ENCODE measurements at regions not wholly inside any gene's neighbourhood (a gene's known extent, or its start where the extent isn't known, plus 50 kb on each side); places are given as distances from the start of the nearest gene placed in this dataset.

DNA sequence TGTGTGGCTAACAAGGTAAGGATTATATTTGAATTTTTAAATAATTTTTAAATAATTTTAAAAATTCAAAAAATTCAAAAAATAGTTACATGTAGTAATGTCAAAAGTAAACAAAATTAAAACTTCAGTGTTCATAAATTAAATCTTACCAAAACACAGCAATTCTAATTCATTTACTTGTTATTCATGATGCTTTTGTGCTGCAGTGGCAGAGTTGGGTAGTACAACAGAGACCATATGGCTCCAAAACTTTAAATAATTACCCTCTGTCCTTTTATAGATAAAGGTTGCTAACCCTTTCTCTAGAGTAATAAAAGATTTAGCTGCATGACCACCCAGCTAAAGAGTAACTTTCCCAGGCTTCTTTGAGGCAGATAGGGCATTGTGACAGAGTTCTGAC lies 1355.6 kb downstream of the FSTL5 start:
- DNase-seq (ENCODE audit: low read depth, low spot score), result no peak
- H3K4me3 ChIP-seq, result no peak overlapping the region
- TF ChIP-seq POLR2AphosphoS5 (IDR thresholded peaks at IDR 0.05; ENCODE audit: borderline replicate concordance, low read depth, low read length), result no peak
- no peak for TF ChIP-seq FOXP2 (optimal IDR thresholded peaks at IDR 0.05; ENCODE audit: control extremely low read depth, extremely low read length, insufficient read depth)
- TF ChIP-seq EZH2 (IDR thresholded peaks at IDR 0.05), result no peak
- H3K27ac ChIP-seq, result no peak overlapping the region
- no peaks in the 10 kb centered on the region for H3K36me3 ChIP-seq (ENCODE audit: insufficient read depth, low read length)
- no peaks in the 10 kb centered on the region for H3K9me3 ChIP-seq (ENCODE audit: low read depth, low read length)
- no peak overlapping the region for H3K9ac ChIP-seq (ENCODE audit: insufficient read length)

DNA sequence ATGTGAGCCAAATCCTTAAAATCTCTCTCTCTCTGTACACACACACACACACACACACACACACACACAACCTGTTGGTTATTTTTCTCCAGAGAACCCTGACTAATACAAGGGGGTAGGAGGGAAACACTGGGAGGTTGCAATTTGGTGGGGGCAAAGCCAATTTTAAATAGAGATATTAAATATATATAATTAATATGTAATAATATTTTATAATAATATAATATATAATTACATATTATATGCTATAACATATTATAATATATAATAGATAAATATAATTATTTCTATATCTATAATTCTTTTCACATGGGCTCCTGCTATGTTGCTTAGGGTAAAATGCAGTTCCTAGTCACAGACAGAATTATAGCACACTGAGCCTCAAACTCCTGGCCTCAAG lies 1354.2 kb downstream of the FSTL5 start:
- H3K27ac ChIP-seq, result no peak overlapping the region

DNA sequence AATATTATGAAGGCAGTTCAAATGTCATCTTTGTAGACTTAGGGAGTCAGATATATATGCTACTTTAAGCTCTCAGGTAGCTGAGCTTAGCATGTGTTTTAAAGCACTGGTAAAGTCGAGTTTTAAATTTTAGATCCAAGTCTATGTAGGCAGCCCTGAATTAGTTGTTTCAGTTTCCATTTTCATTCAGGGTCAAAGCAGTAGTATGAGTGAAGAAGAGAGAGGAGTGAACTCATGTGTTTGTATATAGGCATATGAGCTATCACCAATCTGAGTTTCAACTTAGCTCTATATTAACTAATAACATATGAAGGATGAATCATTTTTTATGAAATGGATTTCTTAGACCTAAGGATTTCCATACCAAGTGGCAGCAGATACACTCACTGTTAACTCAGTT lies 1353.4 kb downstream of the FSTL5 start:
- no peaks in the 10 kb centered on the region for H3K9me3 ChIP-seq (ENCODE audit: low read depth, low read length)
- no peak overlapping the region for H3K9ac ChIP-seq (ENCODE audit: insufficient read length)
- DNase-seq (ENCODE audit: low read depth, low spot score), result no peak
- H3K36me3 ChIP-seq (ENCODE audit: insufficient read depth, low read length), result no peaks in the 10 kb centered on the region
- H3K4me3 ChIP-seq, result peak overlapping the region; percentile 36
- TF ChIP-seq POLR2AphosphoS5 (IDR thresholded peaks at IDR 0.05; ENCODE audit: borderline replicate concordance, low read depth, low read length) (no peak), EZH2 (IDR thresholded peaks at IDR 0.05) (no peak), FOXP2 (optimal IDR thresholded peaks at IDR 0.05; ENCODE audit: control extremely low read depth, extremely low read length, insufficient read depth) (no peak)
- H3K27ac ChIP-seq, result peak overlapping the region; percentile 76

More for the DNA sequence above, 1354.2 kb downstream of the FSTL5 start:
- Histone ChIP-seq H3K9ac (ENCODE audit: insufficient read length) (no peak overlapping the region), H3K4me3 (no peak overlapping the region), H3K36me3 (ENCODE audit: insufficient read depth, low read length) (no peaks in the 10 kb centered on the region), H3K9me3 (ENCODE audit: low read depth, low read length) (no peaks in the 10 kb centered on the region)
- no peak for DNase-seq (ENCODE audit: low read depth, low spot score)
- TF ChIP-seq FOXP2 (optimal IDR thresholded peaks at IDR 0.05; ENCODE audit: control extremely low read depth, extremely low read length, insufficient read depth) (no peak), EZH2 (IDR thresholded peaks at IDR 0.05) (no peak), POLR2AphosphoS5 (IDR thresholded peaks at IDR 0.05; ENCODE audit: borderline replicate concordance, low read depth, low read length) (no peak)

DNA sequence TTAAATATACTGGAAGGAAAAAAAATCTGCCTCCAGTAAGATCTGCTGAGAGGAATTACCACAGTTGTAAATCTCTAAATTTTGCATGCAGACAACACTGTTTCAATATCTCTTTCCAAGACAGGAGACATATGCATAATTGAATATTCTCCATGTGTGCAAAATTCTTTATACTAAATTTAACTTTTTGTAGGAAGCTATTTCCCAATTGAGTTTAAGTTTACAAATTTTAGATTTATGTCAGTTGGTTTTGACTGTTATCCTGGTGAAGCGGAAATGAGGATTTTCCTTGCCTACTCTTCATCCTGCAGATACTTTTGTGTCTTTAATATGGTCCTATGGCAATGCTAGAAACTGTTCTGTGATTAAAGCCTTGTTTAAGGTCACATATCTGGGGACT lies 1352.9 kb downstream of the FSTL5 start:
- Histone ChIP-seq H3K27ac (peak overlapping the region; percentile 76), H3K4me3 (peak overlapping the region; percentile 36), H3K36me3 (ENCODE audit: insufficient read depth, low read length) (no peaks in the 10 kb centered on the region), H3K9ac (ENCODE audit: insufficient read length) (no peak overlapping the region), H3K9me3 (ENCODE audit: low read depth, low read length) (no peaks in the 10 kb centered on the region)
- peak; percentile 75 for DNase-seq (ENCODE audit: low read depth, low spot score)
- TF ChIP-seq POLR2AphosphoS5 (IDR thresholded peaks at IDR 0.05; ENCODE audit: borderline replicate concordance, low read depth, low read length), result peak; percentile 37; the same call in 1 of the 2 replicates
- TF ChIP-seq FOXP2 (optimal IDR thresholded peaks at IDR 0.05; ENCODE audit: control extremely low read depth, extremely low read length, insufficient read depth), result no peak
- no peak for TF ChIP-seq EZH2 (IDR thresholded peaks at IDR 0.05)

DNA sequence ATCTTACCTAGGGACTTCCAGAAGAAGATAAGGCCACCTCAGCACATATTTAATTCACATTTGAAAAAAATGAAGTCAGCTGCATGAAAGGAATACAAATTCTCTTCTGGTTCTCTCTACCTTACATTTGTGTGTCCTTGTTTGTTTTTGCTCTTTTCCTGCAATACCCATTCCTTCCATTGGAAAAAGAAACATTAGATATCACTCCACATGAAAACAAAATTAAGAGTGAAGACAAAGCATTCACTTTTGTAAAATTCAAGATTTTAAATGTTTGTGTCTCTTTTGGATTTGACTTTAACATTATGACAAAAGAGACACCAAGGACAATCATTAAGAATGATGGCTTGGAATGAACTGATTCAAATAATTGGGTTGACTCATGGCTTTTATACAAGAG lies 1351.8 kb downstream of the FSTL5 start:
- DNase-seq (ENCODE audit: low read depth, low spot score), result no peak
- no peak overlapping the region for H3K4me3 ChIP-seq
- TF ChIP-seq EZH2 (IDR thresholded peaks at IDR 0.05) (no peak), FOXP2 (optimal IDR thresholded peaks at IDR 0.05; ENCODE audit: control extremely low read depth, extremely low read length, insufficient read depth) (no peak), POLR2AphosphoS5 (IDR thresholded peaks at IDR 0.05; ENCODE audit: borderline replicate concordance, low read depth, low read length) (no peak)
- H3K36me3 ChIP-seq (ENCODE audit: insufficient read depth, low read length), result no peaks in the 10 kb centered on the region
- no peak overlapping the region for H3K27ac ChIP-seq
- H3K9me3 ChIP-seq (ENCODE audit: low read depth, low read length), result no peaks in the 10 kb centered on the region
- no peak overlapping the region for H3K9ac ChIP-seq (ENCODE audit: insufficient read length)

DNA sequence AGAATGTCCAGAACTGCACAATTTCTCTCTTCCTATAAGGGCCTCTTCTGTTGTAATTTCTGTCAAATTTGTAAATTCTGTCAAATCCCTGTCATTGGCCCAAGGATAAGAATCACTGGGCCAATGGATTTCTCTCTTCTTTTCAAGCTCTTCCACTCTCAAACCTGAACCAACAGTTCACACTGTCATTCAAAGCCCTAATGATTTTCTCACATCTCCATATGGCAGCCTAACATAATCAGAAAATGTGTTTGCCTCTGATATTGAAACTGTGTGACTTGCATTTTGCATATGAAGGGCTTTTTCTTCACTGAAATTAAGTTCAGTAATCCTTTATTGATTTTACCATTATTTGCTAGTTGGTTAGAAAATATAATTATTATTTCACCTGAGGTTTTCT lies 1349.1 kb downstream of the FSTL5 start:
- no peak for TF ChIP-seq EZH2 (IDR thresholded peaks at IDR 0.05)
- no peak for TF ChIP-seq POLR2AphosphoS5 (IDR thresholded peaks at IDR 0.05; ENCODE audit: borderline replicate concordance, low read depth, low read length)
- no peak for TF ChIP-seq FOXP2 (optimal IDR thresholded peaks at IDR 0.05; ENCODE audit: control extremely low read depth, extremely low read length, insufficient read depth)
- DNase-seq (ENCODE audit: low read depth, low spot score), result no peak
- H3K36me3 ChIP-seq (ENCODE audit: insufficient read depth, low read length), result no peaks in the 10 kb centered on the region
- no peak overlapping the region for H3K9ac ChIP-seq (ENCODE audit: insufficient read length)
- H3K4me3 ChIP-seq, result no peak overlapping the region
- H3K27ac ChIP-seq, result no peak overlapping the region
- H3K9me3 ChIP-seq (ENCODE audit: low read depth, low read length), result no peaks in the 10 kb centered on the region

DNA sequence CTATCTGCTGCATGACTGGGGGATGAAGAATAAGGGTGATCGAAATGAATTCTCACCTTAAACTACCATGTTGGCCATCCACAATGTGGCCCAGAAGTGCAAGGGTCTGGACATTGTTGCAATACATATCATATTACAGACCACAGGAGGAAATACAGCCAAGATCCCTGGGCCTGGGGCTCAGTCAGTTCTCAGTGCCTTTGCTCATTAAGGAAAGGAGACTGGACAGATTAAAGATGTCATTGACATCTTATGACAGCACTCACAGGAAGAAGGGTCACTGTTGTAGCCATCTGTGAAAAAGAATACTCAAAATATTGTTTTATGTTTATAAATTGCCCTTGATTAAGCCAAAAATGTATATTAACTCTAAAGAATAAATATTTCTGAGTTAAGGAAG lies 1345.2 kb downstream of the FSTL5 start:
- Histone ChIP-seq H3K27ac (no peak overlapping the region), H3K36me3 (ENCODE audit: insufficient read depth, low read length) (no peaks in the 10 kb centered on the region), H3K9ac (ENCODE audit: insufficient read length) (no peak overlapping the region), H3K4me3 (no peak overlapping the region), H3K9me3 (ENCODE audit: low read depth, low read length) (no peaks in the 10 kb centered on the region)
- no peak for DNase-seq (ENCODE audit: low read depth, low spot score)
- TF ChIP-seq POLR2AphosphoS5 (IDR thresholded peaks at IDR 0.05; ENCODE audit: borderline replicate concordance, low read depth, low read length) (no peak), EZH2 (IDR thresholded peaks at IDR 0.05) (no peak), FOXP2 (optimal IDR thresholded peaks at IDR 0.05; ENCODE audit: control extremely low read depth, extremely low read length, insufficient read depth) (no peak)

DNA sequence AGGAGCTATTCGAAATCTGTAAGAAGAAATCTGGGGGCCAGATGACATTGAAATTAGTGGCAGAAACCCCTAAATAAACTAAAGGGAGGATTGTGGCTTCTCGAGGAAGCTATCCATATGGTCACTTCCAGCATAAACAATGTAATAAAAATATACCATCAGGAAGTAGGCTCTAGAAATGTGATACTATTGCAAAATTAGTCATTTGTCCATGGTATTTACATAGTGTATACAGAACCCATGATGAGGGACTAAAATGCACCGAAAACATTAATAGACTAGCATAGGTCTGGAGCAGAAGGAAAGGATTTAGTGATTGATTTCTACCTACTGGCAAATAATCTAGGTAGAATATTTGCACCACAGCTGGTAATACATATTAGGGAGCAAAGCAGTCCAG lies 1344.0 kb downstream of the FSTL5 start:
- Histone ChIP-seq H3K4me3 (no peak overlapping the region), H3K27ac (no peak overlapping the region), H3K9me3 (ENCODE audit: low read depth, low read length) (no peaks in the 10 kb centered on the region), H3K9ac (ENCODE audit: insufficient read length) (no peak overlapping the region), H3K36me3 (ENCODE audit: insufficient read depth, low read length) (no peaks in the 10 kb centered on the region)
- no peak for DNase-seq (ENCODE audit: low read depth, low spot score)
- TF ChIP-seq EZH2 (IDR thresholded peaks at IDR 0.05) (no peak), FOXP2 (optimal IDR thresholded peaks at IDR 0.05; ENCODE audit: control extremely low read depth, extremely low read length, insufficient read depth) (no peak), POLR2AphosphoS5 (IDR thresholded peaks at IDR 0.05; ENCODE audit: borderline replicate concordance, low read depth, low read length) (no peak)

DNA sequence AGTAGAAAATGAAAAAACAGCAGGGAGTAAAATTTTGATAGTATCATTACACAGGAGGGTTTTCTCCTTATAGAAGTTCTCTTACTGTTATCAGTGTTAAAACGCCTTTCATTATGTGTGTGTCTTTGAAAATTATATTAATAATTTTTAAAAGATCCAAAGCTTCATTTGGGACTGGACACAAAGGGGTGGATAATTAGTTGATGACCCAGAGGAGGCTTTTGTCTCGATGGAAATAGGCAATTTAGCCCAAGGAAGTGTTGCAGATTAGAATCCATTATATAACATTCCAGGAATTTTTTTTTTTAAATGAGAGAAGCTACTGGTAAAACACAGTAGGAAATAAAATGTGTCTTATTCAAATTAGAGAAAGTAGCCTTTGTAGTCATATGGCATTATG lies 1339.3 kb downstream of the FSTL5 start:
- DNase-seq (ENCODE audit: low read depth, low spot score), result no peak
- H3K36me3 ChIP-seq (ENCODE audit: insufficient read depth, low read length), result no peaks in the 10 kb centered on the region
- no peak overlapping the region for H3K4me3 ChIP-seq
- no peak for TF ChIP-seq EZH2 (IDR thresholded peaks at IDR 0.05)
- no peak for TF ChIP-seq POLR2AphosphoS5 (IDR thresholded peaks at IDR 0.05; ENCODE audit: borderline replicate concordance, low read depth, low read length)
- no peak for TF ChIP-seq FOXP2 (optimal IDR thresholded peaks at IDR 0.05; ENCODE audit: control extremely low read depth, extremely low read length, insufficient read depth)
- H3K27ac ChIP-seq, result no peak overlapping the region
- no peaks in the 10 kb centered on the region for H3K9me3 ChIP-seq (ENCODE audit: low read depth, low read length)
- no peak overlapping the region for H3K9ac ChIP-seq (ENCODE audit: insufficient read length)
